ENCODE measurements at regions not wholly inside any gene's neighbourhood (a gene's known extent, or its start where the extent isn't known, plus 50 kb on each side); places are given as distances from the start of the nearest gene placed in this dataset.

DNA sequence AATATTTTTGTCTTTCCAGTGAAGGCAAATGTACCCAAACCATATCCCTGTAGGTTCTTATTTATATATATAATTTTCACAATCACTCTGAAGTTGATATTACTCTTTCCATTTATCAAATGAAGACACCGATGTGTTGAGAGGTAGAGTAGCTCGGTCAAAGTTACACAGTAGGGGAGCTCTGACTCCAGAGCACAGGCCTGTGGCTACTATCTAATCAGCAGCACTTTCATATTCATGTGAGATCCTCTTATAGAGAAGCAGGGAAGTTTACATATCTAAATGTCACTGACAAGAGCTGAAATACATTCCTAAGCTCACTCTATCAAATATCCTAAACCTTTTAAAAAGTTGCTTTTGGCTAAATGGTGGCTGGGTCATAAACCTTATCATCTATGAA lies 241.1 kb upstream of the B3GALT2 start:
- H3K27ac Mint-ChIP-seq: no peak overlapping the region
- no peak overlapping the region for H3K27ac ChIP-seq (ENCODE audit: low read depth, low read length)
- H3K9ac ChIP-seq (ENCODE audit: extremely low read depth, low read length, poor library complexity, severe bottlenecking): no peak overlapping the region
- WGBS, 2 experiments (ENCODE audit: insufficient coverage in 1 of 2, insufficient read length in 1 of 2): 71% methylated on average over 2 of the region's 2 CpGs; no CpG with 5 or more reads in 1 of the 2 experiments
- peaks cover 10% of the 10 kb centered on the region for H3K4me1 Mint-ChIP-seq
- H3K27me3 Mint-ChIP-seq (ENCODE audit: insufficient read depth): peaks cover 16% of the 10 kb centered on the region
- H3K4me3 Mint-ChIP-seq: no peak overlapping the region
- H3K9me3 Mint-ChIP-seq: peaks cover 23% of the 10 kb centered on the region
- H3K27me3 ChIP-seq (ENCODE audit: control insufficient read depth, insufficient read depth, low read length, poor library complexity, severe bottlenecking): no peaks in the 10 kb centered on the region
- H3K4me1 ChIP-seq (ENCODE audit: control insufficient read depth, insufficient read depth, low read length): no peaks in the 10 kb centered on the region
- TF ChIP-seq, protein P1, sequence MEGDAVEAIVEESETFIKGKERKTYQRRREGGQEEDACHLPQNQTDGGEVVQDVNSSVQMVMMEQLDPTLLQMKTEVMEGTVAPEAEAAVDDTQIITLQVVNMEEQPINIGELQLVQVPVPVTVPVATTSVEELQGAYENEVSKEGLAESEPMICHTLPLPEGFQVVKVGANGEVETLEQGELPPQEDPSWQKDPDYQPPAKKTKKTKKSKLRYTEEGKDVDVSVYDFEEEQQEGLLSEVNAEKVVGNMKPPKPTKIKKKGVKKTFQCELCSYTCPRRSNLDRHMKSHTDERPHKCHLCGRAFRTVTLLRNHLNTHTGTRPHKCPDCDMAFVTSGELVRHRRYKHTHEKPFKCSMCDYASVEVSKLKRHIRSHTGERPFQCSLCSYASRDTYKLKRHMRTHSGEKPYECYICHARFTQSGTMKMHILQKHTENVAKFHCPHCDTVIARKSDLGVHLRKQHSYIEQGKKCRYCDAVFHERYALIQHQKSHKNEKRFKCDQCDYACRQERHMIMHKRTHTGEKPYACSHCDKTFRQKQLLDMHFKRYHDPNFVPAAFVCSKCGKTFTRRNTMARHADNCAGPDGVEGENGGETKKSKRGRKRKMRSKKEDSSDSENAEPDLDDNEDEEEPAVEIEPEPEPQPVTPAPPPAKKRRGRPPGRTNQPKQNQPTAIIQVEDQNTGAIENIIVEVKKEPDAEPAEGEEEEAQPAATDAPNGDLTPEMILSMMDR (conservative IDR thresholded peaks at IDR 0.05): no peak
- H3K4me3 ChIP-seq (ENCODE audit: low read length): no peak overlapping the region
- H3K36me3 Mint-ChIP-seq (ENCODE audit: low read depth): peaks cover 2% of the 10 kb centered on the region
- H3K36me3 ChIP-seq (ENCODE audit: control insufficient read depth, insufficient read depth, low read length): no peaks in the 10 kb centered on the region
- H3K9me3 ChIP-seq (ENCODE audit: control insufficient read depth, low read length): peaks cover 18% of the 10 kb centered on the region
- DNase-seq: no peak

DNA sequence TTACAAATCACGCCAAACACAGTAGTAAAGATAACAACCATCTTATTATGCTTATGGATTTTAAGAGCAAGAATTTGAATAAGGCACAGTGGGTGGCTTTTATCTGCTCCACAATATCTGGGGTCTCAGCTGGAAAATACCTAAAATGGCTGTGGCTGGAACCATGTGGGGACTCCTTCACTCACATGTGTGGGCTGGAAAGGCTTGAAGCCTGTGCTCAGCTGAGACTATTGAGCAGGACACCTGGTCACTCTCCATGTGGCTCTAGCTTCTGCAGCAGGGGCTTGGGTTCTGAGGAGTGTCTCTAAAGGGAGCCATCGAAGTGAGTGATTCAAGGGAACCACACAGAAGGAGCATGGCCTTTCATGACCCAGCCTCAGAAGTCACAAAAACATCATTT lies 239.6 kb upstream of the B3GALT2 start:
- Histone ChIP-seq H3K4me3 (ENCODE audit: low read length) (no peak overlapping the region), H3K4me1 (ENCODE audit: control insufficient read depth, insufficient read depth, low read length) (no peaks in the 10 kb centered on the region), H3K9ac (ENCODE audit: extremely low read depth, low read length, poor library complexity, severe bottlenecking) (no peak overlapping the region), H3K27me3 (ENCODE audit: control insufficient read depth, insufficient read depth, low read length, poor library complexity, severe bottlenecking) (no peaks in the 10 kb centered on the region), H3K27ac (ENCODE audit: low read depth, low read length) (no peak overlapping the region), H3K36me3 (ENCODE audit: control insufficient read depth, insufficient read depth, low read length) (no peaks in the 10 kb centered on the region), H3K9me3 (ENCODE audit: control insufficient read depth, low read length) (peaks cover 4% of the 10 kb centered on the region)
- 84% methylated on average over 1 of the region's 2 CpGs; no CpG with 5 or more reads in 1 of the 2 experiments for WGBS, 2 experiments (ENCODE audit: insufficient coverage in 1 of 2, insufficient read length in 1 of 2)
- H3K27me3 Mint-ChIP-seq (ENCODE audit: insufficient read depth): peaks cover 16% of the 10 kb centered on the region
- TF ChIP-seq, protein P1 (conservative IDR thresholded peaks at IDR 0.05): no peak
- H3K27ac Mint-ChIP-seq: no peak overlapping the region
- peaks cover 13% of the 10 kb centered on the region for H3K4me1 Mint-ChIP-seq
- no peak for DNase-seq
- H3K36me3 Mint-ChIP-seq (ENCODE audit: low read depth): no peaks in the 10 kb centered on the region
- H3K4me3 Mint-ChIP-seq: no peak overlapping the region
- H3K9me3 Mint-ChIP-seq: peaks cover 8% of the 10 kb centered on the region

DNA sequence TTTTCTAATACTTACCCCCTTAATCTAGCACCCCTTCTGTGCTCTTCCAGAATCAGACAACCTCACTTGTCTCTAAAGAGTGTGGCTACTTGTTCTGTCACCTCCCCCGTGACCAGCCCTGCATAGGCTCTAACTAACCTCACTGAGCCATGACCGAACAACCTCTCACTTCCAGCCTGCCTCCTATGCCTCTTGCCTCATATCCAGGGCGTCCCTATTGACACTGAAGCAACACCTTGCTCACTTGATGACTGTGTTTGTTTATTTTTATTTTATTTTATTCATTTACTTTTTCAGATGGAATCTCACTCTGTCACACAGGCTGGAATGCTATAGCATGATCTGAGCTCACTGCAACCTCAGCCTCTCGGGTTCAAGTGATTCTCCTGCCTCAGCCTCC lies 235.1 kb upstream of the B3GALT2 start:
- Mint-ChIP-seq H3K4me1 (peaks cover 23% of the 10 kb centered on the region), H3K27ac (no peak overlapping the region), H3K4me3 (no peak overlapping the region), H3K27me3 (ENCODE audit: insufficient read depth) (peaks cover 15% of the 10 kb centered on the region), H3K36me3 (ENCODE audit: low read depth) (no peaks in the 10 kb centered on the region), H3K9me3 (no peaks in the 10 kb centered on the region)
- WGBS, 2 experiments (ENCODE audit: insufficient coverage in 1 of 2, insufficient read length in 1 of 2): 83% methylated on average over 4 of the region's 4 CpGs; no CpG with 5 or more reads in 1 of the 2 experiments
- Histone ChIP-seq H3K4me3 (ENCODE audit: low read length) (no peak overlapping the region), H3K36me3 (ENCODE audit: control insufficient read depth, insufficient read depth, low read length) (no peaks in the 10 kb centered on the region), H3K27me3 (ENCODE audit: control insufficient read depth, insufficient read depth, low read length, poor library complexity, severe bottlenecking) (peaks cover 29% of the 10 kb centered on the region), H3K9ac (ENCODE audit: extremely low read depth, low read length, poor library complexity, severe bottlenecking) (no peak overlapping the region), H3K9me3 (ENCODE audit: control insufficient read depth, low read length) (no peaks in the 10 kb centered on the region), H3K27ac (ENCODE audit: low read depth, low read length) (no peak overlapping the region), H3K4me1 (ENCODE audit: control insufficient read depth, insufficient read depth, low read length) (peaks cover 2% of the 10 kb centered on the region)
- TF ChIP-seq, protein P1 (conservative IDR thresholded peaks at IDR 0.05): no peak
- DNase-seq: no peak
